ENCODE measurements at regions not wholly inside any gene's neighbourhood (a gene's known extent, or its start where the extent isn't known, plus 50 kb on each side); places are given as distances from the start of the nearest gene placed in this dataset.

DNA sequence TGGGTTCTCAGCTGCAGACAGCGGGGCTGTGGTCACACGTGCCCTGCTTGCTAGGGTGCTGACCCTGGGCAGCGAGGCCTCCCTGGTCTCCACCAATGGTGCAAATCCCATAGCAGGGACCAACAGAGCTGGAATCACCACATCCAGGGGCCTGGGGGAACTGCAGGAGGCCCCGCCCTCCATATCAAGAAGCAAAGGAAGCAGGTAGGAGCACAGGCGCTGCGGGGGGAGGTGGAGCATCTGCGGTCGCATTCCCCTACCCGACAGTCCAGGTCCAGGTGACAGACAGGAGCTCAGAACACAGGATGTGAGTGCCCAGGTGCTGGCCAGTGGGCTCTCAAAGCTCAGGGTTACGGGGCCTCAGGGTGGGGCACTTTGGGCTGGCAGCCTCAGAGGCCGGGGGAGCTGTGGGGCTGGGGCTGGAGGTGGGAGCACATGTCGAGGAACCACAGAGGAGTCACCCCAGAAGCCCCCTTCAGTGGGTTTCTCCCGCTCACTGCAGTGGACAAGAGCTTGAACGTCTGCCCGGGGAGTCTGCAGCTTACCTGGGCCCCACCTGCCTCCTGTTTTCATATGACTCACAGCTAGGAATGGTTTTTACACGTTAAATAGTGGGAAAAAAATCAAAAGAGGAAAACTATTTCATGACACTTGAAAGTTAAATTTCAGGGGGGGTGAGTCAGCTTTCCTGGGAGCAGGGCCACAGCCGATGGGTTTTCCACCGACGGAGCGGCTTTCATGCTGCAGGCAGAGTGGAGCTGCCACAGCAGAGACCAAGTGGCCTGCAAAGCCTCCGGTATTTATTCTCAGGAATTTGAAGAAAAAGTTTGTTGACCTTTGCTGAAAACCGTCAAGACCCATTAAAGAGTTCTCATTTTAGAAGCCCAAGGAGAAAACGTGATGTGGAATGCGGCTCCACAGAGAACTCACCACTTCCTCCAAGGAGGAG is 148.7 kb upstream of the PPP2R2D start:
- no peak for DNase-seq (ENCODE audit: low spot score)

DNA sequence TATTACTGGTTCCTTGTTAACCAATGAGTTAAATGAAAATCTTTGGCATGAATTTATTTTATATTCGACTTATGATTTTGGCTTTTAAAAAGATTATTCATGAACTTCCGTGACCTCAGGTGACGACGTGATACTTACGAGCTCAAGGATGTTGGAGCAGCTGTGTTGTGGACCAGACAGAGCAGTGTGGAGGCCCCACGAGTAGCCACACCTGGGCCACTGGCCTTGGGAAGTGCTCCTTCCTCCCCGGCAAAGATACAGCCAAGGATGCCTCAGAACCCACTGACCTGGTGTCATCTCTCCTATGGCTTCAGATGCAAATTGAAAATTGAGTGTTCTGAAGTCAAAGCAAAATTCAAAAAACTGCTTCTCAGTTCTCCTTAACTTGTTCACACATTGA is 147.5 kb upstream of the PPP2R2D start:
- no peak for DNase-seq (ENCODE audit: low spot score)

DNA sequence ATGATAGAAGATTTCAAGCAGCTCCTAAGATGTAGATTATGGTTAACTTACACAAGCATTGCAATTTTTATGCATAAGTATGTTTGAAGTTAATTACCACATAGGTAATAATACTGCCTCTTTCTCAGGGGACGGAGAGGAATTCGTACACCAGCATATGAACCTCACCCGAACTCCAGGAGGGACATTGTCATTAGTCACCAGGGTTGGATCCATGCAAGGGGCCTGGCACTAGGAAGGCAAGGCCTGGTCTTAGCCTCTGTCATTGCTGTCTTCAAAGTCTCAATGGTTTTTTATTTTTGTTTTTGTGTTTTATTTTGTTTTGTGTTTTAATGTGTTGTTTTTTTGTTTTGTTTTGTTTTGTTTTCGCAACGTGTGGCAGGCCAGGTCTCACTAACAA is 145.6 kb upstream of the PPP2R2D start:
- DNase-seq (ENCODE audit: low spot score): no peak

DNA sequence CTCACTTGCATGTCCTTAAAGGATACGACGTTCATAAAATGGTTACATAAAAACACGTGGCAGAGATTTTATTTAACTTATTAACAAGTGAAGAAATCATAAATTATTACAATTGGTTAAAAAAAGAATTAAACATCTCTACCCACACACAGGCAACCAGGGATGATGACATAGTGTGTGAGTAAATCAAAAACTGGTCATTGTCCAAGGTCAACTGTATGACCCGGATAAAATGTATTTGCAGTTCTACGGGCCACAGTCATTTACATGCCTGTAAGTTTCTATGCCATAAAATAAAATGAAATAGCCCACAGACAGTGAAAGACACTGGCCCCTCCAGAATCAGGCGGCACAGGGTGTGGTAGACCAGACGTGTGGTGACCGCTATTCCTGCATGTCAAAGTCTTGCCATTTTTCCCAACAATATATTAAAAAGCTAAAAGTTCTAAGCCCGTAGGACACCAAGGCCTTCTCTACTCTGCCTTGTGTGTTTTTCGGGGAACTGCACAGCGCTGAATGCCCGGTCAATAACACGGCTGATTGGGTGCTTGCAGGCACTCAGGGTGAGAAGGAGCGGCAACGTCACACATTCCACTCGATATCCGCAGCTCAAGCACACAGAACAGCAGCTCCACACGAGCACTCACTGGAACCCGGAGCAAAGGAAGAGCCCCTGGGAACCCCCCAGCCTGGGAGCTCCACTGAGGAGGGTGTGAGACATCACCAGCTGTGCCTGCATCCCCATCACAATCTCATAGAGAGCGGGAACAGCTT is 143.3 kb upstream of the PPP2R2D start:
- DNase-seq (ENCODE audit: low spot score): no peak

DNA sequence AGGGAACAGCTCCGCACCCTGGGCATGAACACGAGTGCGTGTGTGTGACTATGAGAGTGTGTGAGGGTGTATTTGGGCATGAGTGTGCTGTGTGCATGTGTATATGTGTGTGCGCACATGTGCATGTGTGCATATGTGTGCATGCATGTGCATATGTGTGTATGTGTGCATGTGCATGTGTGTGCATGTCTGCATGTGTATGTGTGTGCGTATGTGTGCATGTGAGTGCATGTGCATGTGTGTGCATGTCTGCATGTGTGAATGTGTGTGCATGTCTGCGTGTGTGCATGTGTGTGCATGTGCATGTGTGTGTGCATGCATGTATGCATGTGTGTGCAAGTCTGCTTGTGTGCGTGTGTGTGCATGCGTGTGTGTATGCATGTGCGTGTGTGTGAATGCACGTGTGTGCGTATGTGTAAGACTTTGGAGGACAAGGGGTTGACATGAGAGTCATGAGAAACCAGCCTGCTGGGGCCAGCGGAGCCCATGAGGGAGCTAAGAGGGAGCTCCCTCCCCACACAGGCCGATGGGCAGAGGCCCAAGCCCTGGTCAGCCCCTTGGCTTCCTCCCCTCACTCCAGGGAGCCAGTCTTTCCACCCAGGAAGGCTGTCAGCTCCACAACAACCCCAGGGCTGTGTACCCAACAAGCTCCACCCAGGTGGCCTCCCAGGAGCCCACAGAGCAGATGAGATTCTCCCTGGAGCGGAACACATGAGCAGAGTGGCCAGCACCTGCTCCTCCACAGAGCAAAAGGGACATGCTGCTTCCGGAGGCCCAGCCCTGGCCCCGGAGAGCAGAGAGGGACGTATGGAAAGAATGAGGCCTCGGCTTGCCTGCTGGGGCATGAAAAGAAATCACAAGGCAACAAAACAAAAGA is 142.5 kb upstream of the PPP2R2D start:
- no peak for DNase-seq (ENCODE audit: low spot score)

DNA sequence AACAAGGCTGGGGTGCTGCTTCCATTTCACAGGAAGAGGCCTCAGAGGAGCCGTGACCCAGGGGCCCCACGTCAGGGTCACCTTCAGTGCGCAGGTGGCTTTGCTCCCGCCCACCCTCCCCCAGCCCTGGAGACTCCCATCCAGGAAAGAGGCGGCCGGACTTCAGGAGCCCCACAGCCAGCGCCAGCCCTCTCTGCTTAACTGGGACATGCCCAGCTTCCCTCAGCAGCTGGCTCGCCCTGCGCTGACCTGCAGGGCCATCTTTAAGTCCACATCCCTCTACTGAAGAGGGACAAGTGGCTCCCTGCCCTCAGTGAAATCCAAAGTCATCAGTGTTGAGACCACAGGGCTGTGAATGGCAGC is 141.9 kb upstream of the PPP2R2D start:
- DNase-seq (ENCODE audit: low spot score): no peak

DNA sequence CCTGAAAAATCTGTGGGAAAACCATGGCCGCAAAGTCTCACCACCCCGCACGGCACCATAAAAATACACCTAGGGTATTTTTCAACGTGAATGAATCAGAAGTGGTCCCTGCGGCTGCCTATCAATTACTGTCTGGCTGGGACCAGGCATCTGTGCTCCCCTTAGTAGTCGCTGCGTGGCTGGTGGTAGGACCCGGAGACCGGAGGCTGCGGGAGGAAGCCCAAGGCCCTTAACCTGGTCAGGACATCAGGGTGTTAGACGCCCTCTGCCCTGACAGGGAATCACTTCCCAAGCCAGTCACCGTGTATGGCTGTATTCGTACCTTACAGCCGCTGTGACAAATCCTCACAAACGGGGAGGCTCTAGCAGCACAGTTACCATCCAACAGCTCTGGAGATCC is 141.5 kb upstream of the PPP2R2D start:
- no peak for DNase-seq (ENCODE audit: low spot score)

DNA sequence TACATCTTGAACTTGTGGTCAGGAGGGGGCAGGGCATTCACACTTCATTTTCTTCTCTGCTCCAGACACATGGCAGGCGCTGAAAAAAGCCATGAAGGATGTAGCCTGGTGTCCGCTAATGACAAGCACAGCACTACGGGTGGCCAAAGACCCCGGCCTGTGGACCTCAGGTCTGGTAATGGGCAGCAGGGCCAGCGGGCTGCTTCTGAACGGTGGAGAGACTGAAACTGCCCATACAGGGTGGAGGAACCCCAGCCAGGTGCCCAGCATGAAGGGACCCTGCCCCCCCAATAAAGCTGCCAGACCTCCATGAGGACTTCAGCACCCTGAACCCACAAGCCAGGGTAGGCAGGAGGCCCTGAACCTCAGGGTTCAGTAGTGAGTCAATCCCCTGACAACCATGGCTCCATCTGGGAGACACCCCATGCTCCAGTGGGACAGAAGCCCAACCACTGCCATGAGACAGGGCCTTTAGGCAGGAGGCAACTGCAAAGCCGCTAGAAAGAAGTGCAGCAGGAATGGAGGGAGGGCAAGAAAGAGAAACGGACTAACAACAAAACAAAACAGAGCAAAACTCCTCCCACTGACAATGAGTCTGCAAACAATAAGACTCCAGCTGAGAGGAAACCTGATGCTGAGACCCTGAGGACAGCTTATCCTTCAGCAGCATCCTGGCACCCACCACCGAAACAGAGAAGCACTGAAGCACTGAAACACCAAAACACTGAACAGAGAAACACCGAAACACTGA is 140.2 kb upstream of the PPP2R2D start:
- no peak for DNase-seq (ENCODE audit: low spot score)

DNA sequence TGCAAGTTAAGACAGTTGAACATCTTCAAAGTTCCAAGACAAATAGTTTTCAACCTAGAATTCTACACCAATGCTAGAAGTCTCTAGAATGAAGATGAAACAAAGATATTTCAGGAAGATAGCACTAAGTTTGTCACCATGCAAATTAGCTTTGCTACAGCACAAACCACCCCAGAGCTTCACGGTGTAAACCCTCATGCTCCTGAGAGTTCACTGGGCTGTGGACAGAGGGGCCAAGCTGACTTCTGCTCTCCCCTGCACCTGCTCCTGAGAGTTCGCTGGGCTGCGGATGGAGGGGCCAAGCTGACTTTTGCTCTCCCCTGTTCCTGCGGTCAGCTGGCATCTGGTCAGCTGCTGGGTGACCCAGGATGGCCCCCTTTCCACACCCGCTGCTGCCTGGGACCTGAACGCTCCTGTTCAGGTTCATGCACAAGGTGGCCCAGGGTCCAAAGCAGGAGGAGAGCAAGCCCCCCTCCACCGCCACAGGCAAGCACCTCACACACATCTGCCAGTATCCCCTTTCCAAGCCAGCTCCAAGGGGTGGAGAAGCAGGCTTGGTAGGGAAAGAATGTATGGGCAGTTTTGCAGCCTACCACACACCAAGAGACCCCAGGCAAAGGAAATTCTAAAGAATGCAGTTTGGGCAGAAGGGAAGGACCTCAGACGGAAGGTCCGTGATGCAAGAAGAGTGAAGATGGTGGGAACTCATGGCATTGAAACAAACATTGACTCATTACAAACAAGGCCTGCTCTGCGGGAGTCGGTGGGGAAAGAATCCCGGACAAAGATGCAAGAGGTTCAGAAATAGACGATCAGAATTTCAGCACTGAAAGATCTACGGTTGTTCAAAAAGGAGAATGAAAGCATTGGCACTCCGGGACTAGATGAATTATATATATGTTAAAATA is 137.8 kb upstream of the PPP2R2D start:
- no peak for DNase-seq (ENCODE audit: low spot score)

DNA sequence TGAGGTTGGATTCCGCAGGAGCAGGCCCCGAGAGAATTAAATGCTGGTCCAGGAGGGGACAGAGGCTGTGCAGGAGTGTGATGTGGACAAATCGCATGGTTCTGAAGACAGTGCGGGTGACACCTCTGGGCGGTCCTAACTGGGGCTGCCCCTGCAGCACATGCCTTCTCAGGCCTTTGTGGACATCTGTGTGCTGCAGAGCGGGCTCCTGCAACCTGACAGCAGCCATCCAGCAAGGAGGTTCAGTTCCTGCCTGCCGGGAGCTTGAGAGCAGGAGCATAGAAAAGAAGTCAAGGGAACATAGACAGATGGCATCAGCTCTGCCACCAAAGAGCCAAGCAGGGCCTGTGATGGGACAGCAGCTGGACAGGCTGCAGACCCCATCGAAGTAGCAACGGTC is 135.9 kb upstream of the PPP2R2D start:
- DNase-seq (ENCODE audit: low spot score): no peak

DNA sequence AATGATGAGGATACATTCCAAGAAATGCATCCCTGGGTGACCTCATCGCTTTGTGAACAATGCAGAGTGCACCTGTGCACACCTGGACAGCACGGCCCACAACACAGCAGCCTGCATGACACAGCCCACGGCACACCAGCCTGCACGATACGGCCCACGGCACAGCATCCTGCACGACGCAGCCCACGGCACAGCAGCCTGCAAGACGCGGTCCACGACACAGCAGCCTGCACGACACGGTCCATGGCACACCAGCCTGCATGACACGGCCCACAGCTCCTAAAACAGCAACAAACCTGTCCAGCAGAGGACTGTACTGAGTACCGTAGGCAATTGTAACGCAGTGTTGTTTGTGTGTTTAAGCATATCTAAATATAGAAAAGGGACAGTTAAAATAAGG is 134.7 kb upstream of the PPP2R2D start:
- DNase-seq (ENCODE audit: low spot score): no peak

DNA sequence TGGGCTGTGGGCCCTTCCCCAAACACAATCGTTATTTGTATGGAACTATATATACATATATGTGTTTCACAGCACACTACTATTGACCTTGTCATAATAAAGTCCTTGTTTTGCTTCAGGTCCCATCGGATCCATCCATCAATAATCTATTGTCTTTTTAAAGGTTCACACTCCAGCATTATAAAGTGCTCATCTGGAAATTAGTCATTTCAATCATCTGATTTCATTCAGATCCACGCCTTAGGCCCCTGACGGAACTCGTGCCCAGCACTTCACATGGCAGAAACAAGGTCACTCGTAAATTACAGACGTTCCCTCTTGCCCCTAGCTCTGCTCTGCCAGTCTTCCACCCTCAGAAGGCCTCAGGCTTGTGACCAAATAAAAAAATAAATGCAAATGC is 133.1 kb upstream of the PPP2R2D start:
- DNase-seq (ENCODE audit: low spot score): no peak

DNA sequence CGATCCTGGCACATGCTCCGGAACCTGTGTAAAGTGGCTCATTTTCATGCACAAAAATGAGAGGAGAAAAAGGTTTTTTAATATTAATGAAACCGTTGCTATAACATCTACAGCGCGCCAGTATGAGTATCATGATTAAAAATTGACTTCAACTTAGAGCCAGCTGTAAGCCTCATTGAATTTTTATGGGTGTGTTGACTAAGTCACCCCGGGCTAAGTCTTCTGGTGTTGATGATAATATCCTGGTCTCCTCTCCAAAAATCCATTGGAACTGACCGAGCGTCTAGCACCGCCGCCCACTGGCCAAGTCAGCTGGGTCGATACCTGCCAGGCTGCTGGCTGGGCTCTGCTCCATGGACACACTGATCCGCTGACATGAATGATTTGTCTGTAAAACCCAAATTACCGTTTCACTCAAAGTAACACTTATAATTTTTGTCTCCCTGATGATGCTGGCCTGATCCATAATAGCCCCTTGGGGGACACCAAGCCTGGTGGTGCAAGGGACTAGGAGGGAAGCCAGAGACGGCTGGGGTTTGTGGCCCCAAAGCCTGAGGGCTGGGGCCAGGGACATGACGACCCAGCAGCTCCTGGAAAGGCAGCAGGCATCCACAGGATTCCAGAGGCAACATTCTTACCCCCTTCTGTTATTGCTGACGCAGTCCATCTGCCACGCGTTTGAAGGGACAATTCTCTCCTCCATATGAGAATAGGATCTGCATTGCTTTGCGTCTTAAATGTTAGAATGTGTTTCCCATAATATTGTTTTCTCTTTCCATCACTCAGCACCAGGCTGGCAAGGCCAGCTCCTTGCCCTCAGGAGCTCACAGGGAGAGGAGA is 131.0 kb upstream of the PPP2R2D start:
- DNase-seq (ENCODE audit: low spot score): no peak

DNA sequence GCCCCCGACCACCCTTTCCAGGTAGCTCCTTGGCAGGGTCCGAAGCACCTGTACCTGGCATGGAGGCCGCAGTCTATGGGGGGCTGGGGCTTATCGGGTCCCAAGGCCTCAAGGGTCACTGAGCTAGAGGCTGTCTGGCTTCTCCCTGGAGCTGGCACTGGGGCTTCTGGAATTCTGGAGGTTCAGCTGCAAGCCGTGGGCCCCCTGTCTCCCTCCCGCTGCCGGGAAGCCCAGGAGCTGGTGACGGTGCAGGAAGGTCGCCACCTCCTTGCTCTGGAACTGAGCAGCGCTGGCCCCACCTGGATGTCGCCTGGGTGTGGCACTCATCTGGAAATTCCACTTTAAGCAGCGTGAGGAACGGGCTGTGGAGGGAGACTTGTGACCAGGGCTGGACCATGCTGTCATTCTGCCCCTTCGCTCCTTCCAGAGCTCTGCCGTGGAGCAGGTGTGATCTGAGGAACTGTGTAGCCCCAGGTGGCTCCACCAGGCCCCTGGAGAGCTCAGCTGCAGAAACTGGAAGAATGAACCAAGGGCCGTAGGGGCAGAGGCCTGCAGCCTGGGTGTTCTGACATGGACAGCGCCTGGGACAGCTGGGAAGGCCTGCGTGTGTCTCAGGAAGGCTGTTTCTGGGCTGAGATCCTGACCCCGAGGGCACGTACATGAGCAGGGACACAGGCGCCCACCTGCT is 129.7 kb upstream of the PPP2R2D start:
- no peak for DNase-seq (ENCODE audit: low spot score)

DNA sequence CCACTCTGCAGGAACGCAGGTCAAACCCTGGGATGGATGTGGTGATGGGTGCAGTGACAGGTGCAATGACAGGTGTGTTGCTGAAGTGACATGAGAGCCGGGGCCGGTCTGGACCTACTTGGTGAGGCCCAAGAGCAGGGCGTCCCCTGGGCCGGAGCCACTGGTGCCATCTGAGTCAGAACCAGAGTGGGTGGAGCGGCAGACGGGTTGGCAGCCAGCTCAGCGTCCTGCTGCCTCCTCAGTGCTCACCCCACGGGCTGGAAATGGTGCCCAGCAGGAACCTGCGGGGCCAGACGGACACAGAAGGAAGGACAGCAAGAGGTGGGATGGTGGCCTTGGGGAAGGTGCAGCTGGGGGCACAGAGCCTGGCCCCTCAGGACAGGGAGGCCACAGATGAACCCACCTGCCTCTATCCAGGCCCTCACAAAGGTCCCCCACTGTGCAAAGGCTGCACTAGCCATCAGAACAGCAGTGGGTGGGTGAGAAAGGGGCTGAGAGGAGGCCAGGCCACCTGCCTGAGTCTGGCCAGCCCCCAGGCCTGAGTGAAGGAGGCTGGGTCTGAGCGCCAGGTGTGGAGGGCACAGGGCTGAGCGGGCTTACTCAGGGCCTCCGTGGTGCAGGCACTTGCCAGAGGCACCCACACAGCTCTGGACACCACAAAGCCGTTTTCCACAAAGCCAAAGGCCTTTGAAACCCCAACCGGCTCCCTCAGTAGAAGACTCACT is 129.0 kb upstream of the PPP2R2D start:
- DNase-seq (ENCODE audit: low spot score): peak; percentile 55

DNA sequence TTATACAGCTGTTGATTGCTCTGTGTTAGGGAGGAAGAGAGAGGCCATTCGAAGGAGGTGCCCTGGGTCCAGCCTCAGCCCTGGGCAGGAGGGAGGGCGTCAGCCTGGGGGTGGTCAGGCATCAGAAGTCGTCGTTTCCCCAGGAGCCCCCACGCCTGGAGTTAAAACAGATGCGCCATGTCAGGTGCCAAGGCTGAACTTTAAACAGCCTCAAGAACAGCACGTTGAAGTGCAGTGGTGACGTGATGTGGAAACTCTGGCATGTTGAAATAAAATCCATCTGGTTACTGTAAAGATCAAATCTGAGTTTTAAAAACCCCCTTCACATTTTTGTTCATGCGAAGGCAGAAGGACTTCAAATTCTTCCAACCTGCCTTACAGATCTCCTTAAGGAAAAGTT is 128.4 kb upstream of the PPP2R2D start:
- DNase-seq (ENCODE audit: low spot score): peak; percentile 46

DNA sequence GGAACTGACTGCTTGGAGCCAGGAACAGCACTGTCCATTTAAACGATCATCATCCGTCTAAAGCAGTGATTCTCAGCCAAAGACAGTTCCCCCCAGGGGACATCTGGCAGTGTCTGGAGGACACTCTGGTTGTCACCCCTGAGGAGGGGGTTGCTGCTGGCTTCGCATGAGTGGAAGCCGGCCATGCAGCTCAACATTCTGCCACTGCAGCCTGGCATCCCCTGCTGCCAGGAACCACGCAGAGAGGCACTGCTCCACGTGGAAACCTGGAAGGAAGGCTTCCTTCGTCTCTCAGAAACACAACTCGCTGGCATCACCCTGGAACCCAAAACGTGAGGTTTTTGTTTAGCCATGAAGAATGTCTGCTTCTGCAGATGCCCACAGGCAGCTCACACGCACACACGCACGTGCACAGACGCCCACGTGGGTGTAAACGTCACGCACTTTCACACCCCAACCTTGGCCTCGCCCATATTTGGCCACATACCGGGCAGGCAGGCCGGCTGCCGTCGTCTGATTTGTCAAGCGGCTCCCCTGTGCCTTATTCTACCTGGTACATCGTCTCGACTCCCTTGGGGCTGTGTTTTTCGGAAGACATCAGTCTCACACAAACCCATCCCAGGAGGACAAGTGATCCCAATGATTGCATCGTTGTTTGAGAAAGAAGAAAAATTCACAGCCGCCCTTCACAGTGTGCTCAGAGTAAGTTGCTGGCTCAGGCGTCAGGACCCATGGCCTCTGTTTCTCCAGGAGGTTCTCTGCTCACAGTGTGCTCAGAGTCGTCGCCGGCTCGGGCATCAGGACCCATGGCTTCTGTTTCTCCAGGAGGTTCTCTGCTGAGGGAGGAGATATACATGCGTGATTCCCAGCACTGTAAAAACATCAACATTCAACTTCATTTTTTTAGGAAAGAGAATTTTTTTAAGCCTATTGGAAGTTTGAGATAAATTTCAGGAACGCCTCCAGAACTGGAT is 127.2 kb upstream of the PPP2R2D start:
- DNase-seq (ENCODE audit: low spot score): peak; percentile 36

Data from left forelimb (tissue), 1 donor.